Glutamatergic neuron (in vitro differentiated cells): ENCODE measurements at regions not wholly inside any gene's neighbourhood (a gene's known extent, or its start where the extent isn't known, plus 50 kb on each side); places are given as distances from the start of the nearest gene placed in this dataset.

Experiments used
- DNase-seq: peaks from one replicate; pipeline ENCODE4 v3.0.0; 2022
- H3K27ac Mint-ChIP-seq: one replicate; pipeline ENCODE4 v1.8.0; 2020; ENCODE audit warnings: mild to moderate bottlenecking, mixed read lengths, inconsistent platforms; ENCODE audit not compliant: unreplicated experiment
- H3K27me3 Mint-ChIP-seq: one replicate; pipeline ENCODE4 v1.8.0; 2020; ENCODE audit warnings: mild to moderate bottlenecking, moderate library complexity, mixed read lengths, inconsistent platforms; ENCODE audit not compliant: unreplicated experiment
- H3K36me3 Mint-ChIP-seq: one replicate; pipeline ENCODE4 v1.8.0; 2020; ENCODE audit warnings: mild to moderate bottlenecking, mixed read lengths, inconsistent platforms; ENCODE audit not compliant: unreplicated experiment
- H3K4me1 Mint-ChIP-seq: one replicate; pipeline ENCODE4 v1.8.0; 2020; ENCODE audit warnings: mild to moderate bottlenecking, low read depth, mixed read lengths, inconsistent platforms; ENCODE audit not compliant: unreplicated experiment
- H3K4me3 Mint-ChIP-seq: one replicate; pipeline ENCODE4 v1.8.0; 2020; ENCODE audit warnings: mild to moderate bottlenecking, mixed read lengths, inconsistent platforms; ENCODE audit not compliant: unreplicated experiment
- H3K9me3 Mint-ChIP-seq: one replicate; pipeline ENCODE4 v1.8.0; 2020; ENCODE audit warnings: mild to moderate bottlenecking, moderate library complexity, mixed read lengths, inconsistent platforms; ENCODE audit not compliant: unreplicated experiment
- CTCF ChIP-seq: fragments of 200-600 bp; sonication (generic); IDR thresholded peaks from one replicate; pipeline ENCODE4 v1.5.0; 2021; ENCODE audit not compliant: partially characterized antibody, unreplicated experiment

DNA sequence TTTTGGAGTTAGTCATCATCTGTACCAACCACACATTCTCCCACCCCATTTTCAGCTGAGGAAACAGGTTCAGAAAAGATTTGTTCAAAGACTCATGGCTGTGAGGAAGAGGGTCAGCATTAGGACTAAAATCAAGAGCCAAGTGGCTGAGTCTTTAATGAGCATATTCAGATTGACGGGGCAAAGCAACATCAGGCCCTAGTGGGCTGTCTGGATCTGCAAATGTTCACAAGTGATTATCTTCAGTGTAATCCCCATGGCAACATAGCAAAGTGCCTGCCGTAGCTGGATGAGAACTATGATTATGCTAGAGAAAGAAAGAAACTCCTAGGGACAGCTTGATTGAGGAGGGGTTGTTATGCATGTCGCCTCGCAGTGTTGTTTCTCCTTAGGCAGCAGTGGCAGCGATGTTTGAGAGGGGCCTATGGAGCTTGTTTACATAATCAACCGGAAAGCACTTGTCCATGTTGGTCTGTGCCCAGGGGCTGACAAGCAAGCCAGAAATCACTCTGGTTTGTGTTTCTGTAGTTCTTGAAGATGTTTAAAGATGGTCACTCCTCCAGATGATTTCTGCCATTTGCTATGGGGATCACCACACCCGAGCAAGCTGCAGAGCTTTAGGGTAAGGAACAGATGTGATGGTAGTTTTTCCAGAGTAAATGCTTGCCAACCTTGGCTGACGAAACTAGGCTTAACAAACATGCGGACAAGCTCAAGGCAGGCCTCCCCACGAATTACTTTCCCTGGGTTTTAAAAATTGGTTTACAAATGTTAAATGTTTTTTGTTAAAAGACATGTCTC, 124.3 kb upstream of the MLIP start:
- DNase-seq, result no peak
- Mint-ChIP-seq H3K4me3 (no peak overlapping the region), H3K27me3 (no peaks in the 10 kb centered on the region), H3K27ac (no peak overlapping the region), H3K36me3 (no peaks in the 10 kb centered on the region), H3K4me1 (peaks cover 9% of the 10 kb centered on the region), H3K9me3 (no peaks in the 10 kb centered on the region)
- no peak for TF ChIP-seq CTCF

DNA sequence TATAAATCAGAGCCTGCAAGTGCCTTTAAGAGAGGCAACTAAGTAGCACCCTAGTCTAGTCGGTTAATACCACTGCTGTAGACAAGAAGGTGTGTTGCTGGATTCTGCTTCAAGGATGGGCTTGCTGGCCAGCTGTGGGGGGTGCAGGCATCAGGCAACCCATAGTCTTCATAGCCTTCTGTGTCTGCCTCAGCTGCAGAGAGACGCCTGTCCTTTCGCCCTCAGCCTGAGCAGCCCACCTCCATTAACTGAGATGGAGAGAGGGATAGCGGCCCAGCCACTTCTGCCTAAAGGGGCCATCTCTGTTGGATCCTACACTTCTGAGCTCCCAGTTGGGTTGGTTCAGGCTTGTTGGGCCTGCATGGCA, 123.7 kb upstream of the MLIP start:
- no peaks in the 10 kb centered on the region for H3K36me3 Mint-ChIP-seq
- DNase-seq, result no peak
- H3K27me3 Mint-ChIP-seq, result no peaks in the 10 kb centered on the region
- peaks cover 9% of the 10 kb centered on the region for H3K4me1 Mint-ChIP-seq
- H3K9me3 Mint-ChIP-seq, result no peaks in the 10 kb centered on the region
- H3K27ac Mint-ChIP-seq, result no peak overlapping the region
- TF ChIP-seq CTCF, result no peak
- no peak overlapping the region for H3K4me3 Mint-ChIP-seq

- peaks cover 9% of the 10 kb centered on the region for H3K4me1 Mint-ChIP-seq
- no peak overlapping the region for H3K27ac Mint-ChIP-seq
- no peaks in the 10 kb centered on the region for H3K27me3 Mint-ChIP-seq
- H3K9me3 Mint-ChIP-seq, result no peaks in the 10 kb centered on the region
- H3K4me3 Mint-ChIP-seq, result no peak overlapping the region
- no peak for DNase-seq
- no peaks in the 10 kb centered on the region for H3K36me3 Mint-ChIP-seq
- TF ChIP-seq CTCF, result no peak
These were observed 121.7 kb upstream of the MLIP start for GRCh38 chr6:53989504-53989903.

DNA sequence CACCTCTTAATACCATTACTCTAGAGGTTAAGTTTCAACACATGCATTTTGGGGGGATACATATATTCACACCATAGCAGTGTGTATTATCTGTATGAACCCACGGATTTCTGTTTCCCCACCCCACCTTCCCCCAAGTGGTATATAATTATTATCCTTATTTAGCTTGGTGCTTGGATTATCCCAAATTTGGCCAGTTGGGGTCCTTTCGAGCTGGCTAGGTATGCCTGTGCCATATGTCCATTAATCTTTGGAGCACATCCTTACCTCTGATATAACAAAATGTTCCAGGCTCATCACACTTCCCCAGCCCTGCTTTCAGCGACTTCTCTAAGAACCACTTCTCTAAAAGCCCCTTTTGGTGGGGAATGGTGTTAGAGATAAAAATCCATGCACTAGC, 118.7 kb upstream of the MLIP start:
- Mint-ChIP-seq H3K27ac (no peak overlapping the region), H3K4me1 (no peaks in the 10 kb centered on the region), H3K4me3 (no peak overlapping the region), H3K36me3 (no peaks in the 10 kb centered on the region), H3K27me3 (no peaks in the 10 kb centered on the region), H3K9me3 (no peaks in the 10 kb centered on the region)
- TF ChIP-seq CTCF, result no peak
- DNase-seq, result no peak

DNA sequence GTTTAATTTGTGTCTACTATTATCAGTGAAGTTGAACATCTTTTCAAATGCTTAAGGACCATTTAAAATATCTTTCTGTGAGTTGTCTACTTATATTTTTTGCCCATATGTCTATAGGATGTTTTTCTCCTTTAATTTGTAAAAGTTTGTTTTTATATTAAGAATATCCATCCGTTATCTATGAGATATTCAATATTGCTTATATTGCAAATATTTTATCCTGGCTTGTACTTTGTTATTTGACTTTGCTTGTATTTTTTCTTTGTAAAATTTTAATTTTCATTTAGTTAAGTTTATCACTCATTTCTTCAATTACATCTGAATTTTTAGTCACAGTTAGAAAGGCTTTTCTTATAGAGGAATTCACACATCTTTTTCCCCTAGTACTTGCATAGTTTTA, 117.0 kb upstream of the MLIP start:
- H3K4me1 Mint-ChIP-seq, result no peaks in the 10 kb centered on the region
- H3K27me3 Mint-ChIP-seq, result no peaks in the 10 kb centered on the region
- H3K4me3 Mint-ChIP-seq, result no peak overlapping the region
- H3K36me3 Mint-ChIP-seq, result no peaks in the 10 kb centered on the region
- no peak for DNase-seq
- TF ChIP-seq CTCF, result no peak
- no peaks in the 10 kb centered on the region for H3K9me3 Mint-ChIP-seq
- no peak overlapping the region for H3K27ac Mint-ChIP-seq
